Natural killer cell (primary cell): ENCODE measurements at regions not wholly inside any gene's neighbourhood (a gene's known extent, or its start where the extent isn't known, plus 50 kb on each side); places are given as distances from the start of the nearest gene placed in this dataset.
"Not testable (repeated sequence)": the region's sequence is repeated elsewhere in the genome, so short reads cannot be mapped to it uniquely, and the experiment has no call there.

Source experiments
- ATAC-seq, 3 donors: fragments of 150-1000 bp in 2 of 3; fragments of 200-7000 bp in 1 of 3; cut with Tn5 transposase; 1 replicate in 1 of 3; 2 replicates in 2 of 3; pipeline ENCODE4 v1.10.0; 2021; ENCODE audit warnings: mild to moderate bottlenecking in 2 of 3, moderate library complexity in 2 of 3
- DNase-seq, 2 donors: peaks; one replicate each; pipeline versions ENCODE4 v3.0.0 to v3.0.0-alpha.2; 2013 to 2021; ENCODE audit warnings: mixed read lengths in 1 of 2
- H3K27ac ChIP-seq: one replicate; pipeline ENCODE4 v1.5.1; 2013; ENCODE audit warnings: mild to moderate bottlenecking, low read length
- H3K27me3 ChIP-seq: one replicate; pipeline ENCODE4 v1.6.1; 2013; ENCODE audit warnings: low read length; ENCODE audit not compliant: control insufficient read depth, insufficient read depth
- H3K36me3 ChIP-seq: one replicate; pipeline ENCODE4 v1.6.1; 2013; ENCODE audit warnings: low read length; ENCODE audit not compliant: control insufficient read depth, insufficient read depth
- H3K4me1 ChIP-seq: one replicate; pipeline ENCODE4 v1.6.1; 2013; ENCODE audit warnings: low read length; ENCODE audit not compliant: control insufficient read depth, insufficient read depth
- H3K4me3 ChIP-seq: one replicate; pipeline ENCODE4 v1.5.1; 2013; ENCODE audit warnings: low read length
- H3K9me3 ChIP-seq: one replicate; pipeline ENCODE4 v1.6.1; 2013; ENCODE audit warnings: low read length; ENCODE audit not compliant: control insufficient read depth, insufficient read depth
- H3K27ac Mint-ChIP-seq, 2 donors: one replicate each; pipeline ENCODE4 v1.8.0; 2022; ENCODE audit warnings: mild to moderate bottlenecking in 2 of 2, mixed read lengths in 2 of 2, moderate library complexity in 1 of 2
- H3K27me3 Mint-ChIP-seq, 2 donors: one replicate each; pipeline ENCODE4 v1.8.0; 2022; ENCODE audit warnings: low read depth in 2 of 2, mixed read lengths in 2 of 2
- H3K36me3 Mint-ChIP-seq: one replicate; pipeline ENCODE4 v1.8.0; 2022; ENCODE audit warnings: mixed read lengths
- H3K4me1 Mint-ChIP-seq, 2 donors: one replicate each; pipeline ENCODE4 v1.8.0; 2022; ENCODE audit warnings: mixed read lengths in 2 of 2
- H3K4me3 Mint-ChIP-seq: one replicate; pipeline ENCODE4 v1.8.0; 2022; ENCODE audit warnings: mild to moderate bottlenecking, moderate library complexity, mixed read lengths
- H3K9me3 Mint-ChIP-seq, 2 donors: one replicate each; pipeline ENCODE4 v1.8.0; 2022; ENCODE audit warnings: mixed read lengths in 2 of 2
- WGBS: methylation state at CpG from one replicate; pipeline ENCODE4 v1.1.7; 2013; ENCODE audit warnings: missing lambda C conversion rate; ENCODE audit not compliant: insufficient coverage; 5-methylcytosine and 5-hydroxymethylcytosine counted together
- intact Hi-C: fragments of 100-400 bp; cut with micrococcal nuclease; formaldehyde crosslinking; loops from one replicate; pipeline ENCODE4 v1.14.2; 2022
- TF ChIP-seq, protein P1 (sequence below): fragments of 200-600 bp; IDR thresholded peaks from one replicate; pipeline ENCODE4 v1.8.0; 2022; ENCODE audit warnings: antibody characterized with exemption

DNA sequence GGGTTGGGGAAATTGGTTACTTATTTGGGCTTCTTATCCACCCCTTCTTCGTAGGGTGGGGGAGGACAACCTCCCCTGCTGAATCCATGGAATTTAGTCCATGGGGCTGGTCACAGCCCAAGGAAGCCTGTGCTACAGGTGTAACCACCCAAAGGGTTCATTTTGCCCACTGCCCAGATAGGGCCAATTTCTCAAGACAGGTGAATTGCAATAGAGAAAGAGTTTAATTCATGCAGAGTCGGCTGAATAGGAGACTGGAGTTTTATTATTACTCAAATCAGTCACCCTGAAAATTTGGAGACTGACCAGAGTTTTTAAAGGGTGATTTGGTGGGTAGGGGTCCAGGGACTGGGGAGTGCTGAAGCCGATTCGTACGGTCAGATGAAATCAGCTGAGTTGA, 101.5 kb upstream of the HS3ST2 start:
- peaks cover 0 to 7% of the 10 kb centered on the region in 2 donors for H3K27me3 Mint-ChIP-seq
- Histone ChIP-seq H3K4me3 (no peak overlapping the region), H3K9me3 (peaks cover 14% of the 10 kb centered on the region), H3K27ac (no peak overlapping the region), H3K27me3 (no peaks in the 10 kb centered on the region), H3K4me1 (no peaks in the 10 kb centered on the region), H3K36me3 (no peaks in the 10 kb centered on the region)
- no peak overlapping the region for H3K27ac Mint-ChIP-seq
- ATAC-seq: no peak
- no peak for DNase-seq
- TF ChIP-seq, protein P1, sequence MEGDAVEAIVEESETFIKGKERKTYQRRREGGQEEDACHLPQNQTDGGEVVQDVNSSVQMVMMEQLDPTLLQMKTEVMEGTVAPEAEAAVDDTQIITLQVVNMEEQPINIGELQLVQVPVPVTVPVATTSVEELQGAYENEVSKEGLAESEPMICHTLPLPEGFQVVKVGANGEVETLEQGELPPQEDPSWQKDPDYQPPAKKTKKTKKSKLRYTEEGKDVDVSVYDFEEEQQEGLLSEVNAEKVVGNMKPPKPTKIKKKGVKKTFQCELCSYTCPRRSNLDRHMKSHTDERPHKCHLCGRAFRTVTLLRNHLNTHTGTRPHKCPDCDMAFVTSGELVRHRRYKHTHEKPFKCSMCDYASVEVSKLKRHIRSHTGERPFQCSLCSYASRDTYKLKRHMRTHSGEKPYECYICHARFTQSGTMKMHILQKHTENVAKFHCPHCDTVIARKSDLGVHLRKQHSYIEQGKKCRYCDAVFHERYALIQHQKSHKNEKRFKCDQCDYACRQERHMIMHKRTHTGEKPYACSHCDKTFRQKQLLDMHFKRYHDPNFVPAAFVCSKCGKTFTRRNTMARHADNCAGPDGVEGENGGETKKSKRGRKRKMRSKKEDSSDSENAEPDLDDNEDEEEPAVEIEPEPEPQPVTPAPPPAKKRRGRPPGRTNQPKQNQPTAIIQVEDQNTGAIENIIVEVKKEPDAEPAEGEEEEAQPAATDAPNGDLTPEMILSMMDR: no peak
- H3K4me3 Mint-ChIP-seq: no peak overlapping the region
- intact Hi-C loops: no loop called here
- 96% methylated on average over 5 of the region's 5 CpGs for WGBS
- no peaks in the 10 kb centered on the region for H3K4me1 Mint-ChIP-seq
- H3K36me3 Mint-ChIP-seq: no peaks in the 10 kb centered on the region
- H3K9me3 Mint-ChIP-seq: peaks cover 0 to 4% of the 10 kb centered on the region in 2 donors

DNA sequence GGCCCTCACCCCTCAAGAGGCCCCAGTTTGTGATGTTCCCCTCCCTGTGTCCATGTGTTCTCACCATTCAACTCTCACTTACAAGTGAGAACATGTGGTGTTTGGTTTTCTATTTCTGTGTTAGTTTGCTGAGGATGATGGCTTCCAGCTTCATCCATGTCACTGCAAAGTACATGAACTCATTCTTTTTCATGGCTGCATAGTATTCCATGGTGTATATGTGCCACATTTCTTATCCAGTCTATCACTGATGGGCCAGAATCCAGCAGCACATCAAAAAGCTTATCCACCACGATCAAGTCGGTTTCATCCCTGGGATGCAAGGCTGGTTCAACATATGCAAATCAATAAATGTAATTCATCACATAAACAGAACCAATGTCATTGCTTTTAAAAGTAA, 95.4 kb upstream of the HS3ST2 start:
- H3K27me3 Mint-ChIP-seq: peaks cover 0 to 13% of the 10 kb centered on the region in 2 donors
- DNase-seq, H3K36me3 ChIP-seq, H3K9me3 ChIP-seq, H3K4me1 Mint-ChIP-seq, H3K36me3 Mint-ChIP-seq, H3K4me3 Mint-ChIP-seq, H3K27ac Mint-ChIP-seq, H3K27ac ChIP-seq, intact Hi-C loops, H3K27me3 ChIP-seq, H3K4me3 ChIP-seq, H3K9me3 Mint-ChIP-seq, H3K4me1 ChIP-seq, ATAC-seq: not testable (repeated sequence)
- WGBS: 91% methylated on average over 2 of the region's 2 CpGs

DNA sequence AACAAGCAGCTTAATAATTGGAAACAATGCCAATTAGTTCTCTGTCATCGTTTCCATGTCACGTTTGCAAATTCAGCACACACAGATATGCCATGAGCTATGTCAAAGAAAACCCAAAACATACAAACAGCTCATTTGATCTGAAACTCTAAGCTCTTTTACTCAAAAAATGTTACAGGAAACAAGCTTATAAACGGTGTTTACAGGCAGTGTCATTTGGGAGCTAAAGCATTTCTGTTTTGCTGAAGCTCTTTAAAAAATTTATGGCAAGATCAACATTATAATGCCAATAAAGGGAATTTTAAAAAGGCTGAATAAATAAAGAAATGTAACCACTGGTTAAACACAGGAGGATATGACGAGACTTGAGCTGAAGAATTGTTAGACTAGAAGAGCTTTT, 94.0 kb upstream of the HS3ST2 start:
- intact Hi-C loops: no loop called here
- no peaks in the 10 kb centered on the region for H3K36me3 ChIP-seq
- H3K27me3 Mint-ChIP-seq: peaks cover 0 to 16% of the 10 kb centered on the region in 2 donors
- H3K4me3 ChIP-seq: no peak overlapping the region
- no peaks in the 10 kb centered on the region for H3K4me1 ChIP-seq
- no peak overlapping the region for H3K27ac ChIP-seq
- H3K9me3 Mint-ChIP-seq: peaks cover 2 to 3% of the 10 kb centered on the region in 2 donors
- TF ChIP-seq, protein P1: no peak
- no peaks in the 10 kb centered on the region for H3K9me3 ChIP-seq
- no peak for ATAC-seq
- H3K36me3 Mint-ChIP-seq: no peaks in the 10 kb centered on the region
- no peak for DNase-seq
- H3K4me1 Mint-ChIP-seq: no peaks in the 10 kb centered on the region
- no peak overlapping the region for H3K27ac Mint-ChIP-seq
- no peak overlapping the region for H3K4me3 Mint-ChIP-seq
- 77% methylated on average over 4 of the region's 4 CpGs for WGBS
- no peaks in the 10 kb centered on the region for H3K27me3 ChIP-seq

DNA sequence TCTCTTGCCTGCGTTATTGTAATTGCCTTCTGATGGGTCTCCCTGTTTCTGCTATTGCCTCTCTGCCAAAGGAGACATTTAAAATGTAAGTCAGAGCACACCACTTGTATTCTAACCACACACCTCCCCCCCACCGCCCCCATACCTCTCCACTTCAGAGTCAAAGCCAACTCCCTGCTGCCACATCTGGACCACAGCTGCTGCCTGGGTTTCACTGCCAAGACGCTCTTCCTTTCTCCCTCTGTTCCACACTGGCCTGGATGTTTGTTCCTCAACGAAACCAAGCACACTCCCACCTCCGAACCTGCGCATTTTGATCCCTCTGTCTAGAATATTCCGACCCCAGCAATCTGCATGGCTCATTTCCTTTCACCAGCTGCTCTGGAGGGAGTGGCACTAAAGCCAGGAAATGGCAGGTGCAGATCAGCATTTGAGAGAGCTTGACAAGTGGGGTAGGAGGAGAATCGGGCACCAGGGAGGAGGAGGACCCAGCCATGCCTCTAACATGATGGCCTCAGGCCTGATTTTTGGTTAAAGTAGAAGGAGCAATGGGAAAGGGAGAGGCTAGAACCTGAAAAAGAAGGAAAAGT, 92.4 kb upstream of the HS3ST2 start:
- no peak overlapping the region for H3K4me3 ChIP-seq
- peaks cover 0 to 16% of the 10 kb centered on the region in 2 donors for H3K27me3 Mint-ChIP-seq
- H3K36me3 ChIP-seq: no peaks in the 10 kb centered on the region
- WGBS: 77% methylated on average over 8 of the region's 8 CpGs
- H3K9me3 ChIP-seq: no peaks in the 10 kb centered on the region
- intact Hi-C loops: no loop called here
- DNase-seq (no peak), ATAC-seq (no peak)
- H3K4me1 ChIP-seq: no peaks in the 10 kb centered on the region
- H3K27ac ChIP-seq: no peak overlapping the region
- peaks cover 2 to 3% of the 10 kb centered on the region in 2 donors for H3K9me3 Mint-ChIP-seq
- TF ChIP-seq, protein P1: no peak
- H3K27me3 ChIP-seq: no peaks in the 10 kb centered on the region
- H3K36me3 Mint-ChIP-seq: no peaks in the 10 kb centered on the region
- H3K4me1 Mint-ChIP-seq: no peaks in the 10 kb centered on the region
- H3K27ac Mint-ChIP-seq: no peak overlapping the region
- no peak overlapping the region for H3K4me3 Mint-ChIP-seq

DNA sequence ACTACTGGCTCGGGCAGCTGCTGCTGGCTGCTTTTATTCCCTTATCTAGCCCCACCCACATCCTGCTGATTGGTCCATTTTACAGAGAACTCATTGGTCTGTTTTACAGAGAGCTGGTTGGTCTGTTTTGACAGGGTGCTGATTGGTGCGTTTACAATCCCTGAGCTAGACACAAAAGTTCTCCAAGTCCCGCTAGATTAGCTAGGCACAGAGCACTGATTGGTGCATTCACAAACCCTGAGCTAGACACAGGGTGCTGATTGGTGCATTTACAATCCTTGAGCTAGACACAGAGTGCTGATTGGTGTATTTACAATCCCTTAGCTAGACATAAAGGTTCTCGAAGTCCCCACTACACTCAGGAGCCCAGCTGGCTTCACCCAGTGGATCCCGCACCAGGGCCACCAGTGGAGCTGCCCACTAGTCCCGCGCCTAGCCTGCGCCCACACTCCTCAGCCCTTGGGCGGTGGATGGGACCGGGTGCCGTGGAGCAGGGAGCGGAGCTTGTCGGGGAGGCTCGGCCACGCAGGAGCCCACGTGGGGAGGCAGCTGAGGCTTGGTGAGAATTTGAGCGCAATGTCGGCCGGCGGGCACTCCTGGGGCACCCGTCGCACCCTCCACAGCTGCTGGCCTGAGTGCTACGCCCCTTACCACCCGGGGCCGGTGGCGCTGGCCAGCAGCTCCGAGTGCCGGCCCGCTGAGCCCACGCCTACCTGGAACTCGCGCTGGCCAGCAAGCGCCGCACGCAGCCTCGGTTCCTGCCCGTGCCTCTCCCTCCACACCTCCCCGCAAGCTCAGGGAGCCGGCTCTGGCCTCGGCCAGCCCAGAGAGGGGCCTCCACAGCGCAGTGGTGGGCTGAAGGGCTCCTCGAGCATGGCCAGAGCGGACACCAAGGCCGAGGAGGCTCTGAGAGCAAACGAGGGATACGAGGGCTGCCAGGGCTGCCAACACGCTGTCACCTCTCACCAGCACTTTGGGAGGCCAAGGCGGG, 91.1 kb upstream of the HS3ST2 start:
- H3K36me3 ChIP-seq, H3K27ac ChIP-seq, H3K4me3 Mint-ChIP-seq, H3K9me3 Mint-ChIP-seq, intact Hi-C loops, DNase-seq, ATAC-seq, H3K27me3 ChIP-seq, H3K4me3 ChIP-seq, H3K4me1 ChIP-seq, H3K9me3 ChIP-seq, H3K36me3 Mint-ChIP-seq, H3K27ac Mint-ChIP-seq, H3K4me1 Mint-ChIP-seq: not testable (repeated sequence)
- peaks cover 0 to 13% of the 10 kb centered on the region in 2 donors for H3K27me3 Mint-ChIP-seq
- WGBS: 93% methylated on average over 48 of the region's 48 CpGs
